GM12878 (cell line): ENCODE measurements at regions not wholly inside any gene's neighbourhood (a gene's known extent, or its start where the extent isn't known, plus 50 kb on each side); places are given as distances from the start of the nearest gene placed in this dataset.

Source experiments
- ATAC-seq: fragments of 200-7000 bp; cut with Tn5 transposase; 3 replicates; pipeline ENCODE4 v1.9.1; 2020; ENCODE audit warnings: mild to moderate bottlenecking, moderate library complexity
- BruUV-seq: library from RNA; stranded (reverse); fragments of 400-500 nt; replicated peaks from 2 replicates; lab custom pipeline; 2021; lab: Mats Ljungman, UMichigan
- CTCF ChIA-PET: fragments of 300-600 bp; sonication (Branson Sonifier 250); formaldehyde crosslinking; extraction: SDS; loops from one replicate; lab custom pipeline; 2021; ENCODE audit warnings: inconsistent platforms; lab: Yijun Ruan, JAX
- POLR2A ChIA-PET: fragments of 350-600 bp; formaldehyde crosslinking; extraction: SDS; loops from one replicate; lab custom pipeline; 2021; ENCODE audit warnings: inconsistent platforms; lab: Charles Lee
- RAD21 ChIA-PET: fragments of 300-600 bp; sonication (Branson Sonifier 250); formaldehyde crosslinking; loops from one replicate; lab custom pipeline; 2023; ENCODE audit warnings: antibody characterized with exemption; ENCODE audit not compliant: unreplicated experiment; lab: Charles Lee
- SMC1A ChIA-PET: fragments of 300-600 bp; sonication (Branson Sonifier 250); formaldehyde crosslinking; loops from one replicate; lab custom pipeline; 2023; ENCODE audit not compliant: unreplicated experiment, uncharacterized antibody; lab: Charles Lee
- DNase-seq: peaks from one replicate; pipeline ENCODE4 v3.0.0-alpha.2; 2011; ENCODE audit warnings: low read depth, low spot score
- FAIRE-seq: peaks from 3 replicates; lab custom pipeline; 2011; peaks lifted over from hg19 to GRCh38; lab: Jason Lieb, UNC
- H2AFZ ChIP-seq: 2 replicates; pipeline ENCODE4 v1.6.0; 2011; ENCODE audit warnings: low read depth, low read length, control low read depth; ENCODE audit not compliant: control insufficient read depth
- H3K27ac ChIP-seq: 2 replicates; pipeline ENCODE4 v1.5.1; 2011; ENCODE audit warnings: control low read depth; ENCODE audit not compliant: control insufficient read depth, insufficient read depth
- H3K27me3 ChIP-seq, 2 experiments: replicated peaks in 1 of 2; 2 replicates each; pipeline versions ENCODE4 v1.6.0 to v1.6.1; 2011; ENCODE audit warnings: low read length in 1 of 2; ENCODE audit not compliant: control insufficient read depth in 2 of 2, insufficient read depth in 2 of 2
- H3K36me3 ChIP-seq, 2 experiments: 2 replicates each; pipeline ENCODE4 v1.5.1; 2011; ENCODE audit warnings: low read length in 1 of 2; ENCODE audit not compliant: control insufficient read depth in 2 of 2, insufficient read depth in 2 of 2
- H3K4me1 ChIP-seq: 2 replicates; pipeline ENCODE4 v1.6.1; 2011; ENCODE audit warnings: mild to moderate bottlenecking, low read length, moderate library complexity, mixed read lengths; ENCODE audit not compliant: control insufficient read depth, insufficient read depth
- H3K4me2 ChIP-seq: 2 replicates; pipeline ENCODE4 v1.6.0; 2011; ENCODE audit warnings: control low read depth; ENCODE audit not compliant: control insufficient read depth, insufficient read depth
- H3K4me3 ChIP-seq: fragments of 200-600 bp; sonication (generic); 2 replicates; pipeline ENCODE4 v1.5.1; 2016
- H3K79me2 ChIP-seq: 2 replicates; pipeline ENCODE4 v1.6.0; 2011; ENCODE audit warnings: low read length; ENCODE audit not compliant: control insufficient read depth, insufficient read depth
- H3K9ac ChIP-seq: 2 replicates; pipeline ENCODE4 v1.8.0; 2011; ENCODE audit warnings: low read length, control low read depth, mixed read lengths; ENCODE audit not compliant: control insufficient read depth, insufficient read depth
- H3K9me3 ChIP-seq: replicated peaks from 3 replicates; pipeline ENCODE4 v1.5.1; 2011; ENCODE audit warnings: mild to moderate bottlenecking, low read length; ENCODE audit not compliant: control insufficient read depth, insufficient read depth
- H4K20me1 ChIP-seq: 2 replicates; pipeline ENCODE4 v1.6.0; 2011; ENCODE audit not compliant: control insufficient read depth, insufficient read depth
- KAT2A ChIP-seq: conservative IDR thresholded peaks from 2 replicates; pipeline ENCODE4 v1.6.1; 2011; ENCODE audit warnings: low read depth, low read length; ENCODE audit not compliant: control insufficient read depth
- RELA ChIP-seq: fragments of 450-650 bp; IDR thresholded peaks from 2 replicates; pipeline ENCODE4 v1.8.0; 2014; ENCODE audit warnings: borderline replicate concordance; ENCODE audit not compliant: partially characterized antibody
- SMAD1 ChIP-seq: fragments of 450-650 bp; IDR thresholded peaks from 2 replicates; pipeline ENCODE4 v1.6.1; 2018; ENCODE audit warnings: mild to moderate bottlenecking, low read depth; ENCODE audit not compliant: partially characterized antibody
- SRF ChIP-seq, 2 experiments: IDR thresholded peaks; 2 replicates each; pipeline ENCODE4 v1.6.1; 2011; ENCODE audit warnings: low read depth in 2 of 2, low read length in 2 of 2, mild to moderate bottlenecking in 1 of 2, moderate library complexity in 1 of 2
- SUPT20H ChIP-seq: IDR thresholded peaks from 2 replicates; pipeline ENCODE4 v1.6.1; 2011; ENCODE audit warnings: low read depth, mild to moderate bottlenecking, low read length, moderate library complexity, borderline replicate concordance; ENCODE audit not compliant: control insufficient read depth
- ZBTB33 ChIP-seq: fragments of 450-650 bp; IDR thresholded peaks from 2 replicates; pipeline ENCODE4 v1.6.1; 2017; ENCODE audit warnings: mild to moderate bottlenecking
- ZBTB4 ChIP-seq: fragments of 450-650 bp; formaldehyde crosslinking; IDR thresholded peaks from 2 replicates; pipeline ENCODE4 v1.4.0; 2022; ENCODE audit warnings: mild to moderate bottlenecking, moderate library complexity
- WGBS: methylation state at CpG from one replicate; pipeline ENCODE4 v1.1.6; 2016; ENCODE audit warnings: low lambda C conversion rate; ENCODE audit not compliant: insufficient replicate concordance, insufficient coverage; ENCODE audit errors: missing lambda C conversion rate; 5-methylcytosine and 5-hydroxymethylcytosine counted together
- in situ Hi-C: fragments of 300-500 bp; cut with MboI; formaldehyde crosslinking; loops from 9 replicates; pipeline ENCODE4 v1.14.3; 2018; ENCODE audit warnings: mixed read lengths
- intact Hi-C: fragments of 100-400 bp; cut with micrococcal nuclease; formaldehyde crosslinking; loops from one replicate; pipeline ENCODE4 v1.14.2; 2022; ENCODE audit not compliant: unreplicated experiment

GRCh38 chr7:121563177-121563576, 167.1 kb upstream of the FAM3C start:
- H2AFZ ChIP-seq = no peak overlapping the region
- TF ChIP-seq SUPT20H = no peak
- no peak for TF ChIP-seq ZBTB33
- no peak for TF ChIP-seq SRF (IDR thresholded peaks at IDR 0.05; ENCODE audit: low read depth in 2 of 2, low read length in 2 of 2)
- TF ChIP-seq SMAD1 = no peak
- no peak for TF ChIP-seq ZBTB4 (CRISPR knock-in tag)
- TF ChIP-seq RELA = no peak
- no peak for TF ChIP-seq KAT2A
- no peak overlapping the region for H3K27ac ChIP-seq
- H3K4me3 ChIP-seq = no peak overlapping the region
- WGBS = 0% methylated on average over 1 of the region's 1 CpG
- RAD21 ChIA-PET = interaction anchor here (0.9 kb wide), 1 partner anchor 196 kb away, joined by 3 read pairs; no protein-coding TSS in a partner anchor
- intact Hi-C loops (no loop called here), in situ Hi-C loops (no loop called here)
- FAIRE-seq (no peak), DNase-seq (no peak), ATAC-seq (no peak)
- no peaks in the 10 kb centered on the region for H4K20me1 ChIP-seq
- no TSS peak for BruUV-seq
- POLR2A ChIA-PET = no interaction called here
- CTCF ChIA-PET = no interaction called here
- SMC1A ChIA-PET = no interaction called here
- H3K9ac ChIP-seq = no peak overlapping the region
- H3K79me2 ChIP-seq = no peaks in the 10 kb centered on the region
- no peak overlapping the region for H3K4me2 ChIP-seq
- no peaks in the 10 kb centered on the region for H3K9me3 ChIP-seq
- no peaks in the 10 kb centered on the region for H3K27me3 ChIP-seq
- no peaks in the 10 kb centered on the region for H3K36me3 ChIP-seq
- H3K4me1 ChIP-seq = no peaks in the 10 kb centered on the region
